Astrocyte (in vitro differentiated cells and primary cell): ENCODE measurements at regions not wholly inside any gene's neighbourhood (a gene's known extent, or its start where the extent isn't known, plus 50 kb on each side); places are given as distances from the start of the nearest gene placed in this dataset.

Experiments
- DNase-seq: peaks from one replicate; pipeline ENCODE4 v3.0.0-alpha.2; 2010; ENCODE audit warnings: low read depth
- FAIRE-seq: peaks from 2 replicates; lab custom pipeline; 2011; peaks lifted over from hg19 to GRCh38; lab: Jason Lieb, UNC
- H2AFZ ChIP-seq: 2 replicates; pipeline ENCODE4 v1.6.0; 2012; ENCODE audit warnings: low read depth, low read length, inconsistent platforms
- H3K27ac ChIP-seq: 2 replicates; pipeline ENCODE4 v1.5.1; 2011; ENCODE audit warnings: low read depth, low read length, inconsistent platforms
- H3K27me3 ChIP-seq: 2 replicates; pipeline ENCODE4 v1.6.0; 2011; ENCODE audit warnings: low read length, inconsistent platforms; ENCODE audit not compliant: insufficient read depth
- H3K36me3 ChIP-seq: 2 replicates; pipeline ENCODE4 v1.5.1; 2011; ENCODE audit warnings: low read length, inconsistent platforms; ENCODE audit not compliant: insufficient read depth
- H3K4me1 ChIP-seq: 2 replicates; pipeline ENCODE4 v1.5.1; 2011; ENCODE audit warnings: low read length, inconsistent platforms; ENCODE audit not compliant: insufficient read depth
- H3K4me2 ChIP-seq: 2 replicates; pipeline ENCODE4 v1.6.0; 2012; ENCODE audit warnings: low read length, inconsistent platforms
- H3K4me3 ChIP-seq: 2 replicates; pipeline ENCODE4 v1.5.1; 2011; ENCODE audit warnings: low read depth, mild to moderate bottlenecking, low read length, inconsistent platforms; ENCODE audit not compliant: insufficient read depth
- H3K79me2 ChIP-seq: 2 replicates; pipeline ENCODE4 v1.6.0; 2012; ENCODE audit warnings: mild to moderate bottlenecking, low read length, inconsistent platforms; ENCODE audit not compliant: insufficient read depth
- H3K9ac ChIP-seq: 2 replicates; pipeline ENCODE4 v1.6.0; 2012; ENCODE audit warnings: mild to moderate bottlenecking, low read length, inconsistent platforms
- H3K9me3 ChIP-seq: 2 replicates; pipeline ENCODE4 v1.5.1; 2012; ENCODE audit warnings: low read depth, mild to moderate bottlenecking, low read length, inconsistent platforms; ENCODE audit not compliant: insufficient read depth
- H4K20me1 ChIP-seq: 2 replicates; pipeline ENCODE4 v1.6.0; 2012; ENCODE audit warnings: low read length, inconsistent platforms; ENCODE audit not compliant: insufficient read depth
- H3K27ac Mint-ChIP-seq: one replicate; pipeline ENCODE4 v1.8.0; 2021; ENCODE audit warnings: mild to moderate bottlenecking, mixed read lengths; ENCODE audit not compliant: unreplicated experiment
- H3K27me3 Mint-ChIP-seq: one replicate; pipeline ENCODE4 v1.8.0; 2021; ENCODE audit warnings: low read depth, mixed read lengths; ENCODE audit not compliant: unreplicated experiment
- H3K36me3 Mint-ChIP-seq: one replicate; pipeline ENCODE4 v1.8.0; 2021; ENCODE audit warnings: low read depth, mixed read lengths; ENCODE audit not compliant: unreplicated experiment
- H3K4me1 Mint-ChIP-seq: one replicate; pipeline ENCODE4 v1.8.0; 2021; ENCODE audit warnings: low read depth, mixed read lengths; ENCODE audit not compliant: unreplicated experiment
- H3K4me3 Mint-ChIP-seq: one replicate; pipeline ENCODE4 v1.8.0; 2021; ENCODE audit warnings: mild to moderate bottlenecking, moderate library complexity, mixed read lengths; ENCODE audit not compliant: unreplicated experiment
- H3K9me3 Mint-ChIP-seq: one replicate; pipeline ENCODE4 v1.8.0; 2021; ENCODE audit warnings: mild to moderate bottlenecking, mixed read lengths; ENCODE audit not compliant: unreplicated experiment
- CTCF ChIP-seq: IDR thresholded peaks from 2 replicates; pipeline ENCODE4 v1.5.1; 2011; ENCODE audit warnings: low read depth, mild to moderate bottlenecking, inconsistent platforms, low read length, moderate library complexity; ENCODE audit not compliant: insufficient read depth
- EZH2 ChIP-seq: IDR thresholded peaks from 2 replicates; pipeline ENCODE4 v1.6.1; 2012; ENCODE audit warnings: mild to moderate bottlenecking, low read length, inconsistent platforms; ENCODE audit not compliant: insufficient read depth

GRCh38 chr10:34016576-34016975 lies 682.1 kb upstream of the NRP1 start:
- H3K36me3 ChIP-seq = no peaks in the 10 kb centered on the region
- no peak overlapping the region for H3K4me3 Mint-ChIP-seq
- H3K4me3 ChIP-seq = no peak overlapping the region
- no peaks in the 10 kb centered on the region for H3K36me3 Mint-ChIP-seq
- DNase-seq = peak; percentile 25
- H3K27ac ChIP-seq = no peak overlapping the region
- H3K9me3 Mint-ChIP-seq = peaks cover 6% of the 10 kb centered on the region
- H2AFZ ChIP-seq = no peak overlapping the region
- H3K27me3 ChIP-seq = no peaks in the 10 kb centered on the region
- no peaks in the 10 kb centered on the region for H3K4me1 ChIP-seq
- no peak for TF ChIP-seq EZH2
- TF ChIP-seq CTCF = no peak
- H3K27ac Mint-ChIP-seq = no peak overlapping the region
- no peaks in the 10 kb centered on the region for H4K20me1 ChIP-seq
- H3K27me3 Mint-ChIP-seq = peaks cover 16% of the 10 kb centered on the region
- no peaks in the 10 kb centered on the region for H3K9me3 ChIP-seq
- H3K4me1 Mint-ChIP-seq = no peaks in the 10 kb centered on the region
- H3K79me2 ChIP-seq = no peaks in the 10 kb centered on the region
- FAIRE-seq = no peak
- no peak overlapping the region for H3K4me2 ChIP-seq
- H3K9ac ChIP-seq = no peak overlapping the region

GRCh38 chr10:34015700-34016099 lies 681.2 kb upstream of the NRP1 start:
- no peaks in the 10 kb centered on the region for H3K36me3 ChIP-seq
- H3K27me3 Mint-ChIP-seq = peaks cover 16% of the 10 kb centered on the region
- H3K27ac Mint-ChIP-seq = no peak overlapping the region
- H3K9ac ChIP-seq = no peak overlapping the region
- DNase-seq = no peak
- H3K36me3 Mint-ChIP-seq = no peaks in the 10 kb centered on the region
- H2AFZ ChIP-seq = no peak overlapping the region
- no peaks in the 10 kb centered on the region for H3K79me2 ChIP-seq
- no peaks in the 10 kb centered on the region for H3K9me3 ChIP-seq
- H4K20me1 ChIP-seq = no peaks in the 10 kb centered on the region
- H3K4me2 ChIP-seq = no peak overlapping the region
- no peaks in the 10 kb centered on the region for H3K4me1 ChIP-seq
- FAIRE-seq = no peak
- no peak overlapping the region for H3K27ac ChIP-seq
- TF ChIP-seq EZH2 (no peak), CTCF (no peak)
- H3K9me3 Mint-ChIP-seq = peaks cover 4% of the 10 kb centered on the region
- H3K4me1 Mint-ChIP-seq = peaks cover 5% of the 10 kb centered on the region
- H3K27me3 ChIP-seq = no peaks in the 10 kb centered on the region
- H3K4me3 Mint-ChIP-seq = no peak overlapping the region
- no peak overlapping the region for H3K4me3 ChIP-seq

GRCh38 chr10:34013235-34013634 lies 678.8 kb upstream of the NRP1 start:
- H4K20me1 ChIP-seq = no peaks in the 10 kb centered on the region
- no peaks in the 10 kb centered on the region for H3K36me3 ChIP-seq
- TF ChIP-seq CTCF (no peak), EZH2 (no peak)
- FAIRE-seq (no peak), DNase-seq (no peak)
- Mint-ChIP-seq H3K4me1 (peaks cover 5% of the 10 kb centered on the region), H3K9me3 (peaks cover 4% of the 10 kb centered on the region), H3K27ac (peak overlapping the region; percentile 63), H3K36me3 (no peaks in the 10 kb centered on the region), H3K4me3 (no peak overlapping the region), H3K27me3 (peaks cover 16% of the 10 kb centered on the region)
- H3K4me1 ChIP-seq = no peaks in the 10 kb centered on the region
- H3K9ac ChIP-seq = no peak overlapping the region
- no peaks in the 10 kb centered on the region for H3K9me3 ChIP-seq
- H2AFZ ChIP-seq = no peak overlapping the region
- no peak overlapping the region for H3K27ac ChIP-seq
- no peaks in the 10 kb centered on the region for H3K27me3 ChIP-seq
- no peak overlapping the region for H3K4me3 ChIP-seq
- no peak overlapping the region for H3K4me2 ChIP-seq
- no peaks in the 10 kb centered on the region for H3K79me2 ChIP-seq
